Body of pancreas (tissue), 4 donors: ENCODE measurements at regions not wholly inside any gene's neighbourhood (a gene's known extent, or its start where the extent isn't known, plus 50 kb on each side); places are given as distances from the start of the nearest gene placed in this dataset.

ENCODE experiments used
- POLR2A ChIP-seq, 3 donors: fragments of 450-650 bp; IDR thresholded peaks; one replicate each; pipeline ENCODE4 v1.6.1; 2016; ENCODE audit warnings: antibody characterized with exemption in 3 of 3, mild to moderate bottlenecking in 2 of 3
- TF ChIP-seq, protein P1 (sequence below), 7 experiments: fragments of 450-650 bp in 4 of 7; fragments of 200-600 bp in 3 of 7; sonication (generic) in 3 of 7; IDR thresholded peaks; one replicate each; pipeline ENCODE4 v1.5.1; 2016 to 2019; ENCODE audit warnings: antibody characterized with exemption in 7 of 7

- TF ChIP-seq, protein P1, sequence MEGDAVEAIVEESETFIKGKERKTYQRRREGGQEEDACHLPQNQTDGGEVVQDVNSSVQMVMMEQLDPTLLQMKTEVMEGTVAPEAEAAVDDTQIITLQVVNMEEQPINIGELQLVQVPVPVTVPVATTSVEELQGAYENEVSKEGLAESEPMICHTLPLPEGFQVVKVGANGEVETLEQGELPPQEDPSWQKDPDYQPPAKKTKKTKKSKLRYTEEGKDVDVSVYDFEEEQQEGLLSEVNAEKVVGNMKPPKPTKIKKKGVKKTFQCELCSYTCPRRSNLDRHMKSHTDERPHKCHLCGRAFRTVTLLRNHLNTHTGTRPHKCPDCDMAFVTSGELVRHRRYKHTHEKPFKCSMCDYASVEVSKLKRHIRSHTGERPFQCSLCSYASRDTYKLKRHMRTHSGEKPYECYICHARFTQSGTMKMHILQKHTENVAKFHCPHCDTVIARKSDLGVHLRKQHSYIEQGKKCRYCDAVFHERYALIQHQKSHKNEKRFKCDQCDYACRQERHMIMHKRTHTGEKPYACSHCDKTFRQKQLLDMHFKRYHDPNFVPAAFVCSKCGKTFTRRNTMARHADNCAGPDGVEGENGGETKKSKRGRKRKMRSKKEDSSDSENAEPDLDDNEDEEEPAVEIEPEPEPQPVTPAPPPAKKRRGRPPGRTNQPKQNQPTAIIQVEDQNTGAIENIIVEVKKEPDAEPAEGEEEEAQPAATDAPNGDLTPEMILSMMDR (IDR thresholded peaks at IDR 0.05) = no peak
- TF ChIP-seq POLR2A (IDR thresholded peaks at IDR 0.05) = no peak
These were observed 920.9 kb downstream of the SLITRK5 start for GRCh38 chr13:88592105-88592504.
